GM21786 (cell line): ENCODE measurements at regions not wholly inside any gene's neighbourhood (a gene's known extent, or its start where the extent isn't known, plus 50 kb on each side); places are given as distances from the start of the nearest gene placed in this dataset.

Experiments
- ATAC-seq: cut with Tn5 transposase; IDR thresholded peaks from one replicate; pipeline ENCODE4 v1.9.1; 2021; ENCODE audit not compliant: unreplicated experiment

DNA sequence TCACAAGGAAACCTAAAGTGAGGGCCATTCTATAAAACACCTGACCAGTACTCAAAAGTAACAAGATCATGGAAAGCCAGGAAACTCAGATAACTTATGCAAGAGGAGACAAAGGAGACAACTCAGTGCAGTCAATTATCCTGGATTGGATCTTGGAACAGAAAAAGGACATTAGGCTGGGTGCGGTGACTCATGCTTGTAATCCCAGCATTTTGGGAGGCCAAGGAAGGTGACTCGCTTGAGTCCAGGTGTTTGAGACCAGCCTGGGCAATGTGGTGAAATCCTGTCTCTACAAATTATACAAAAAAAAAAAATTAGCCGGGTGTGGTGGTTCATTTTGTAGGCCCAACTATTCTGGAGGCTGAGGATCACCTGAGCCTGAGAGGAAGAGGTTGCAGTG, 424.5 kb upstream of the SPRED2 start:
- no peak for ATAC-seq

DNA sequence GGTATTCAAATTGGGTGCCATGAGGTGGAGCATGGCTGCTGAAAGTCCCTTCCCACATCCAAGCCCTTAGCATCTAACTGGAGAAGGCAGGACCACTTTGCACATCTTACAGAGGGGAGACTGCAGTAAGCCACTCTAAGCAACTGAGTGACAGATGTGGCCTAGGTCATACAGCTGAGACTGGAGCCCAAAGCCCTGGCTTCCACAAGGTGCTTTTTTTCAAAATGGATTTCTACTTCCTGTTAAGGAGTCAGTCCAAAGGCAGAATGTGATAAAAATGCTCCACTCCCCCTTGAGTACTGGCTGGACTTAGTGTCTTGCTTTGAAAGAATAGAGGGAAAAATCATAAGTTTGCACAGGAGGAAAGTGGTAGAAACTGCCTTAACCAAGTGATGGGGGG, 424.0 kb upstream of the SPRED2 start:
- ATAC-seq: no peak

DNA sequence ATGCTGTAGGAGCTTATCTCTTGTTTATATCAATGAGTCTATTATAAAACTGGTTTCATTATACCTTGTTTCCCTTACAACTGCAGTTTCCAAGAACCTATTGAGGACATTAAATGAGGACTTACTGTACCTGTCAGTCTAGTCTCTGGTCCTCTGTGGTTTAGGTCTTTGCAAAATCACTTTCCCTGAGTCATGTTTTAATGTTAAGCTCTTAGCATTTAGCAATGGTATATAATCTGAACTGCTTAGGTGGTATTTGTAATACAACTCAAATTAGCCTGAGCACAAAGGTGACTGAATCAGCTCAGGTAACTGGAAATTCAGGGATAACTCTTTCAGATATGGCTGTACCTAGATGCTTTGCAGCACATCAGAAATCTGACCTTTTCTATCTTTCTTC, 418.3 kb upstream of the SPRED2 start:
- ATAC-seq: no peak

DNA sequence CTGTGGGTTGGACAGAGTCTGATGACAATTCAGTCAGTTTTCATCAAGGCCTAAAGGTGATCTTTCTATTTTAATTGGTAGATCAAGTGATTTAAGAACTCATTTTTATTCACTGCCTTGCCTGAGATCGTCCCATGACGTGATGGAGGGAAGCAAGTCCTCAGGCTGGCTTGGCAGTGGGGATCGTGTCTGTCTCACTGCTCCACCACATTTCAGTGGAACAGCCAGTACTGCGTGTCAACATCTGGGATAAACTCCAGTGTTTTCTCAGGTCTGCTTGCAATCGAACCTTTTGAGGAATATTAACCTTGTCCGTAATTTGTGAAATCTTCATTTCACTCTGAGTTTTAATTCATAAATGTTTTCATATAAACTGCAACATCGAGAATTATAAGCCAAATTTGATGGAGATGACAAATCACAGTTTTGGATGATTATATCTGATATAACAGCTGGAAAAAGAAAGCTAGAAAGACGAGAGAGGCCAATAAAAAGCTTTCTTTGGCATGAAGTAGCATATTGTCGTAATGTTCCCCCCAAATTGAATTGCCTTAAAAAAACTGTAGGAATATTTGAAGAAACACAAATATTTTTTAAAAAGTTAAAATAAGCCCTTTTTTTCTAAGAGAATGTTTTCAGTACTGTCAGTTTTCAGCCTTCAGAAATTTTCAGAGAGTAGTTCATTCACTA, 414.7 kb upstream of the SPRED2 start:
- no peak for ATAC-seq

DNA sequence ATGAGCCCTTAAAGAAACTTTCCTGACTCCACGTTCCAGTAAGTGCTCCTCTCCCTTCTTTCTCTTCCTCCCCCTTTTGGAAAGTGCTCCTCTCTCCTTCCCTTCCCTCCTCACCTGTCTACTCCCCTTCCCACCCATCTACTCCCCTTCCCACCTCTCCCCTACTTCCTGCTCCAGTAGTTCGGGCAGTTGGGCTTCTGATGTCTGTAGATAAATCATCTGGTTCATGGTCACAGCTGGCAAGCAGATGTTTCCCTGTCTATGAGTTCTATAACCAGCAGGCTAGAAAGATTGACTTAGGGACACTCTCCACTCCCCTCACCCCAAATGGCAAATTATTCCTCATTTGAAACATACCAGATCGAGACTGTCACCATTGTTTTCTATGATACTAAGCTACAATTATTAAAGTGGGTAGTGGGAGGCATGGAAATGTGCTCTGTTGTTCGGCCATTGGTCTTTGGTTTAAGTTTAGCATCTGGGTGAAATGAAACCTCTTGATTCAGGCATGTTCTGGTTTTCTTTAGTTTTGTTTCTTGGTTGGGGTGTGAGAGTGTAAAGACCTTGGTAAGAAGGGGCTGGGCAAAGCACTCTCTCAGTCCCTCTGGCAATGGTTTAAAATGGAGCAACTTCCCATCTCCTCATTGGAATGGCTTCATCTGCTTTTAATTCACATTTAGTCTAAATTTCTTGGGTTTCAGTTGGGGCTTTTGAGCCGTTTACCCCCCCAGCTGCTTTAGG, 413.2 kb upstream of the SPRED2 start:
- no peak for ATAC-seq

DNA sequence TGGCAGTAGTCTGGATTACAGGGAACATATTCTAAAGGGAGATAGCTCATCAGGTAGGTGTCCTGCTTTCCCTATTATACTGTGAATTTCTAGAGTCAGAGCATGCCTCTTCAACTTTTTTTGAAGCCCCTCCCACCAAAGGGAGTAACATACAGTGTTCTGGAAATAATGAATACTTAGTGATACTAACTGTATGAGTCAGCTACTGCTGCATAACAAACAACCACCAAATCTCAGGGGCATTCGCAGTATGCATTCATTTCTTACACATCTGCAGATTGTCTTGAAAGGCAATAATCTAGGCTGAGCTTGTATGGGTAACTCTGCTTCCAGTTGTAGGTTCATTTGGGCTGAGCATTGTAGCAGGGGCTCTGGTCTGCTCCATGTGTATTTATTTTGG, 409.7 kb upstream of the SPRED2 start:
- no peak for ATAC-seq

DNA sequence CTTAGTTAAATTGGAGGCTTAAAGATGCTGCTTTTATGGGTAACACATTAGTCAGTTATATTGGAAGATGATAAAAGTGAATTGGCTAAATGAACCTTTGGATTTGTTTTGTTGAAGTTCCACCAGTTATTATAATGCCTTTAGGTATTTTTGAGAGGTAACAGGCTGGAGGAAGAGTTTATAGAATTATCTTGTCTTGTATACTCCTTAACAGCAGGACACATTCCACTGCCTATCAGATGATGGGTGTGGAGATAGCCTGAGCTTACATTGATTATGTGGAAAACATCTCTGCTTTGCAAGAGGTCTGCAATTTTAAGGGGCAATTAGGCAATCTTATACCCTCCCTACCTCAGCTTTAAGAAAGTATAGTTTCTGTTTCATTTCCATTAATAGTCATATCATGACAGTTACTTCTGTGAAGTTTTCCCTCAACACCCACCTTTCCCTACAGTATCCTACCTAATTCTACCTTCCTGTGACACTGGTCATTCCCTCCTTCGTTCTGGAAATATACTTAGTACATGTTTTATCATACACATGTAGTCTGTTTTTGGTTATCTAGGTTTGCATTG, 403.7 kb upstream of the SPRED2 start:
- ATAC-seq: no peak

DNA sequence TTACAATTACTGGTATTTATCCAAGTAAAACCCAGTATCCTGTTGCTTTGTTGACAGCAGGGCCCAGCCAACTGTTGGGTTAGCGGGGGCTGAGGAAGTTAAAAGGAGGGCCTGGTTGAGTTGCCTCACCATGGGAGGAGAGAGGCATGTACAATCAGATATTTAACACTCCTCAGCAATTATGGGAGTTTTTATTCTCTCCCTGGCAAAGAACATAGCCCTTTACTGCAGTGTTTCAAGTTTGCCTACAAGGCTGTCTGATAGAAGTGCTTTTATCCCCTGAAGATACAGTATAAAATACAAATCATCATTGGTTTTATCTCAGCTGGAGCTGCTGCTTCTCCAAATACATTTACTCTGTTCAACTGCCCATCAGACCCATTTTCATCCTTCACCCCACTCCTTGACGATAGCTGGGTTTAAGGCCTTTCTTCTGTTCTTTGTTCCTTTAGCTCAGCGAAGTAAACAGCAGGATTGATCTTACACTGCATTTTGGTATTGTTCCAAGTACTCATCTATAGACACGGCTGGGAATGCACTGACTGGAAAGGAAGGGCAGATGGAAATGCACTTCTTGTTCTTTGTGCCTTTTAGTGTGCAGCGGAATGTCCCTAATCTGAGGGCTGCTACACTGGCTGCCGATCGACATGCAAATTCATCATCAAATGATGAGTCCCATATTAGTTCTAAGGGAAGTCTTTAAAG, 402.5 kb upstream of the SPRED2 start:
- no peak for ATAC-seq

DNA sequence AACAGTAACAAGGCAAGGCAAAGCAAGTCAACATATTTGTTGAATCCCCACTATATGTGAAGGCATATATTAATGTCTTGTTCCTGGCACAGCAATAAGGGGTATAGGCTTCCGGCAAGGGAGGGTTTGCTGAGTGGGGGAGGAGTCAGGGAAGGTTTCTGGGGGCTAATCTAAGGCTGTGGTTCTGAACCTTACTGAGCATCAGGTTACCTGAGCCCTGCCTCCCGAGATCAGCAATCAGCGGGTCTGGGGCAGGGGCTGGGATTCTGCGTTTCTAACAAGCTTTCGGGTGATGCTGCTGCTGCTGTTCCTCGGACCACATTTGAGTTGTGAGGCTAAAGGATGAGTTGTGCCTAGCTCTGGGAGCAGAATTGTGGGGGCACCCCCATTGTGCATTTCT, 401.7 kb upstream of the SPRED2 start:
- ATAC-seq: no peak

DNA sequence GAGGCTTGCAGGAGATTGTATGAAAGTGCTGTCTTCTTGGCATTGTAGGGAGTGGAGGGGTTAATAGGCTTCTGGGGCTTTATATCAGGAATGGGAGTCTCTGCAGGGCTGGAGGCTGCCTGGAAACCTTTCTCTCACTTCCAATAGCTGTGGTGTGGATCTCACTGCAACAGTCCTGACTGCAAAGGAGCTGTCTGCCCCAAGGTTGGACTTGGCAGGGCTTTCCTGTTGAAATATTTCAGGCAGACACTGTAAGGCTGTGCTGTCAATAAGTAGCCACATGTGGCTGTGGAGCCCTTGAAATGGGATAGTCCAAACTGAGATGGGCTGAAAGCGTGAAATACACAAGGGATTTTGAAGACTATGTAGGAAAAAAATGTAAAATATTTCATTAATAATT, 399.1 kb upstream of the SPRED2 start:
- no peak for ATAC-seq

DNA sequence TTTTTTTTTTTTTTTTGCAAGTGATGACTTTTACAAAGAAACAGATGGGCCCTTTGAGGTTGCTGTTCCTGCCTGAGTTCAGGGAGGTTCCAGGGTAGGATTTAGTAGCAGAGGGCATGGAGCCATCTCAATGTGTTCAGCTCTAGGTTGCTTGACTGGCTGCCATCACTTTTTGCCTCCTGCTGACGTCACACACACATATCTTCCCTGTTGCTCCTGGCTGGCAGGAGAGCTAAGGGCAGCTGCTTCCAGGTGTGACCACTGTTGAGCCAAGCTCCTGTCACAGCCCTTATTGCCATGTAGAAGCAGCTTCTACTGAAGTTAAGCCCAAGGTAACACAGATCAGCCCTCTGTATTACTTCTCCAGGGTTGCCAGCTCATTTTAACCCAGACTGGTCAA, 394.2 kb upstream of the SPRED2 start:
- ATAC-seq: no peak

DNA sequence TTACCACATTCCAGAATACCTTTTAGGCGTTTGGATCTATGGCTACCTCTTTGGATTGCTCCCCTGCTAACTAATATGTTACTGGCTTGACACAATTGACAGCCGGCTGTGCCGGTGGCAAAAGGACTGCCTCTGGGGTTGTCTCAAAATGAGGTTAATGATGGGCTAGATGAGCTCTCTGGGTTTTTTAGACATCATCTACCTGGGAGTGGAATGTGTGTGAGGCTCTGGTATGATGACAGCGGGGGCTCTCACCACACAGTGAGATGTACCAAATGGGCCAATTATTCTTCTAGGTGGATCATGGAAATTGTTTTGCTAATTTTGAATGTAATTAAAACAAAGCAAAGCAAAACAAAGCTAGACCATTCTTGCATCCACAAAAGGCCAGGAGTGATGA, 391.1 kb upstream of the SPRED2 start:
- no peak for ATAC-seq

DNA sequence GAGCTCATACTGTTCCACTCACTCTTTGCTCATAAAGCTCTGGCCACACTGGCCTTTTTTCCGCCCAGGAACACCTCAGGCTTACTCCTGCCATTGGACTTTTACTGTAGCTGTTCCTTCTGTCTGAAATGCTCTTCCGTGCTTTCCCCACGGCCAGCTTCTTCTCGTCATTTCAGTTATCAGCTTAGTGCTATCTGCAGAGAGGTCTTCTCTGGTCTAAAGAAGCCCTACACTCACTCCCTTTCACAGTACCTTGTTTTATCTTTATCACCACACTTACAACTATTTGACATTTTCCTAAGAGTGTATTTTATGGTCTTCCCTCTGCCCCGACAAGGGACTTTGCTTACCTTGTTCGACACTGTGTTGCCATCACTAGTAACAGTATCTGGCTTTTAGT, 388.1 kb upstream of the SPRED2 start:
- no peak for ATAC-seq

DNA sequence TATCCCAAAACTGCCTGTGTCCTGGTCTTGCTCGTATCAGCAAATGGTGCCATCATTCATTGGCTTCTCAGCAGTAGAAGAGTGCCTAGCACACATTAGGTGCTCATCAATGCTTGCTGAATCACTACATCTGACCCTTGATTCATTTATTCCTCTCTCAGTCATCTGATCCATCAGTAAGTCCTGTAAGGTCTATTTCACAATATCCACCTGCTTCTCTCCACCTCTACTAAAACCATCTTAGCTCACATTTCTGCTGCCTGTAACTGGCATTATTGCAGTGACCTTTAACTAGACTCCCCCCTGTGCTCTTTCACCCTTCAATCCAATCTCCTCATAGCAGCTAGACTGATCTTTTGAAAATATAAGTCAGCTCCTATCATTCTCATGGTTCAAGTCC, 387.6 kb upstream of the SPRED2 start:
- no peak for ATAC-seq

DNA sequence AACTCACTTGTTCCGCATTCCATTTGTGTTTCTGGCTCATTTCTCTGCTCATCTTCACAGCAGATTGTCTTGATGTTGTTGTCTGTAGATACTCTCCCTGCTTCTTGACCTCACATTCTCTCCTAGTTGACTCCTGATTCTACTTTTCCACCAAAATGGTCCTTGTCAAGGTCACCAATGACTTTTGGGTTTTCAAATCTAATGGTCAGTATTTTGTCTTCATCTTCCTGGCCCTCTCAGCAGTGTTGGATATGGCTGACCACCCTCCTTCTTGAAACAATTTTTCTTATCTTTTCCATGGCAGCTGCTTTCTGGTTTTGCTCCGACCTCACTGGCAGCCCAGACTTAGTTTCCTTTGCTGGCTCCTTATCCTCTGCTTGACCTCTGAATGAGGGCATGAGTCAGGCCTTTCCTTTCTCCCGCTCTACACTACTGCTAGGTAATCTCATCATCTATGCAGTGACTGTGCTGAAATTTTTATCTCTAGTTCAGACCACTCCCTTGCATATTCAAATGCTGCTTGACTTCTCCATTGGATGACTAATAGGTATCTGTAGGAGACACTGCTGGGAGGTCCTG, 386.6 kb upstream of the SPRED2 start:
- ATAC-seq: no peak

DNA sequence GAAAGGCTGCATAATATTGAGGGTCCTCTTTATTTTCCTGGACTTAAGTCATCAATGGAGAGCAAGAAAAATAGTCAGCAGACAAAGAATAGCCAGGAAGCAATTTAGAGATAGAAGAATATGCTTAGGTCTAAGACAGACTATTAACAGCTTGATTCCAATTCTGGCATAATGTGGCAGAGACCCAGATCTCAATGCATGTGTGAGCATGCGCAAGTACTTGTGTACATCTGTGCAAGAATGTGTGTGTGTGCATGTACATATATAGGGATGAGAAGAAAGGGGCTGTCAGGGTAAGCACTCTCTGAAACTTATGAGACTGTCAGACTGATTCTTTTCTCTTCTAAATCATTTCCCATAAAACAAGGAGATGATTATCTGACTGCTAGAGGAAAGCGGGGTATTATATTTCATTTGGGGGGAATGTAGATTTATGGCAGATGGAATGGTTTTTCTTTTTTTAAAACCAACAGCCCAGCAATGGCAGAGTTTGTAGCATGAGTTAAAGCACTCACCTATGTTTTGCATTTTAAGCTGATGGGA, 381.3 kb upstream of the SPRED2 start:
- ATAC-seq: no peak

DNA sequence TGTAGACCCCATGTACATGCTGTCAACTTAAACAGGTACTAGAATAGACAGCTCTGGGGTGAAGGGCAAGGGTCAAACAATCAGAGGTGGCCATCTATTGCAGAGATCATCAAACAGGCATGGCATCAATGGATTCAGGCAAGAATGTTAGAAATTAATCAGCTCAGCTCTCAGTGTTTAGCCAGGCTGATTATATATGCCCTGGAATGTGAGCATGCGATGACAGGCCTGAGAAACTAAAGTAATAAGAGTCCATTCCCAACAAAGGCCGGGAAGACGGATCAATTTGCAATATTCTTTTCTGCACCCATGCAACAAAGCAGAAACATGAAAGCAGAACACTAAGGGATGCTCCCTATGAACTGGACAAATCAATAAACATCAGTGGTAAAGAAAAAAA, 380.5 kb upstream of the SPRED2 start:
- no peak for ATAC-seq

DNA sequence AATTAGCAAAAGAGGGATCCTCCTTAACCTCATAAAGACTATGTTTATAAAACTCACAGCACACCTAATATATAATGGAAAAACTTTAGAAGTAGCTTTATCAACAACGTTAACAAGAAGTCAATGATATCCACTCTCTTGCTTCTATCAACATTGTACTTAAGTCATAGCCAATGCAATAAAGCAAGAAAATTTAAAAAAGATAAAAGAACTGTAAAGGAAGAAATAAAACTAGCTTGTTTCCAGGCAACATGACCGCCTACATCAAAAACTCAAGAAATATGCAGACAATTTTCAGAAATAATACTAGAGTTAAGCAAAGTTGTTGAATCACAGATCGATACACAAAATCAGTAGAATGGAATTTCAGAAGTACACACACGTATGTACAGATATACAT, 375.5 kb upstream of the SPRED2 start:
- no peak for ATAC-seq

DNA sequence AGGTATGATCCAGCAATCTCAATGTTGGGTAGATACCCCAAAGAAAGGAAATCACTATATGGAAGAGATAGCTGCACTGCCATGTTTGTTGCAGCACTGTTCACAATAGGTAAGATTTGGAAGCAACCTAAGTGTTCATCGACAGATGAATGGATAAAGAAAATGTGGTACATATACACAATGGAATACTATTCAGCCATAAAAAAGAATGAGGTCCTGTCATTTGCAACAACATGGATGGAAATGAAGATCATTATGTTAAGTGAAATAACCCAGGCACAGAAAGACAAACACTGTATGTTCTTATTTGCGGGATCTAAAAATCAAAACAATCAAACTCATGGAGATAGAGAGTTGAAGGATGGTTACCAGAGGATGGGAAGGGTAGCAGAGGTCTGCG, 372.4 kb upstream of the SPRED2 start:
- no peak for ATAC-seq

DNA sequence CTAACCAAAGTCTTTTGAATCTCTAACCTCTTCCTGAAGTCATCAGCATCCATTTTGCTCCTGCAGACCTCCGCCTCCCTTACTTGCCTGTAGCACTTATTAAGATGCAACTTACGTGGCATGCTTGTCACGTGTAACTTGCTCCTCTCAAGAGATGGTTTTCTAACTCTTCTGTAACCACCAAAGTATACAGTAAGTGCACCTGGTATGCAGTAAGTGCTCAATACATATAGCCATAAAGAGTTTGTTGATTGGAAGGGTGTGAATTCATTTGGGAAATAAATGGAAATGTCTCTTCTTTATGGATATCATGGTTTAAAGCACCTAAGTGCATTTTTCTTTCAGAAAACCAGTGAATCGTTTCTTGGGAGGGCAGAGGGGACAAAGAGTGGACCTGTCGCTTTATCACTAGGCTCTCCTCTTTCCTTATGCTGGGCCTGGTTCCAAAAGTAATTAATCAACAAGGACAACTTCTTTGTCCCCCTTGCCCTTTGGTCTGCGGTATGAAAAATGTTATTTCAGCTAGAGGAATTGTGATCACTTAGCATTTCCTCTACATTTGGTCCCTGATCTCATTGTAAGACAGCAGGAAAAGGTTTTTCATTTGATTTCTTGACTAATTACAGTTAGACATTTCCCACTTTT, 370.0 kb upstream of the SPRED2 start:
- no peak for ATAC-seq

DNA sequence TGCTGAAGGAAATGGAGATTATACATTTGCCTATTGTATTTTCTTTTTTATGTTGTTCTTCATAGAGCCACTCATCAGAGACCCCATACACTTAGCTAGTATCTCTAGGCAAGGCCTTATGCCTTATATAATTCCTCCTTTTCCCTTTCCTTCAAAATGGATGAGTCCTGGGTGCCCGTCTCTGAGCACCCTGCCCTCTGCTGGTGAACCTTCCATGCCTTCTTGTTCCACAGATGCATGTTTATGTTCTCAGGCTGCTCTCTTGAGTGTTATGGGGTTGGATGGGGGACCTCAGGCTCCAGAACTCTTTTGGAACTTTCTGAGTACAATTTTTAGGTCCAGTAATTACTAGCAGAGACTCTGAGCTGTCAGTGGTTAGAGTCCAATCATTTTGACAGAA, 368.6 kb upstream of the SPRED2 start:
- ATAC-seq: no peak
